ENCODE measurements at regions not wholly inside any gene's neighbourhood (a gene's known extent, or its start where the extent isn't known, plus 50 kb on each side); places are given as distances from the start of the nearest gene placed in this dataset.

- TF ChIP-seq CTCF (IDR thresholded peaks at IDR 0.05) (no peak), EP300 (IDR thresholded peaks at IDR 0.05) (no peak)
Measured at GRCh38 chr6:14852375-14852774, 393.5 kb upstream of the JARID2 start.

Data from upper lobe of left lung (tissue), 4 donors.